SK-MEL-5 (cell line): ENCODE measurements at regions not wholly inside any gene's neighbourhood (a gene's known extent, or its start where the extent isn't known, plus 50 kb on each side); places are given as distances from the start of the nearest gene placed in this dataset.
A peak's percentile ranks its signal among the peaks of the same experiment; 100 is the strongest.
"Not testable (repeated sequence)": the region's sequence is repeated elsewhere in the genome, so short reads cannot be mapped to it uniquely, and the experiment has no call there.

Source experiments
- DNase-seq: peaks from one replicate; pipeline ENCODE4 v3.0.0-alpha.2; 2016; ENCODE audit warnings: low read depth, low spot score
- in situ Hi-C: cut with HindIII; loops from 2 replicates; pipeline ENCODE4 v1.10.0; 2016; ENCODE audit warnings: low sequenced_read_pairs, high pct_unique_total_duplicates, low pct_unique_long_range_greater_than_20kb

DNA sequence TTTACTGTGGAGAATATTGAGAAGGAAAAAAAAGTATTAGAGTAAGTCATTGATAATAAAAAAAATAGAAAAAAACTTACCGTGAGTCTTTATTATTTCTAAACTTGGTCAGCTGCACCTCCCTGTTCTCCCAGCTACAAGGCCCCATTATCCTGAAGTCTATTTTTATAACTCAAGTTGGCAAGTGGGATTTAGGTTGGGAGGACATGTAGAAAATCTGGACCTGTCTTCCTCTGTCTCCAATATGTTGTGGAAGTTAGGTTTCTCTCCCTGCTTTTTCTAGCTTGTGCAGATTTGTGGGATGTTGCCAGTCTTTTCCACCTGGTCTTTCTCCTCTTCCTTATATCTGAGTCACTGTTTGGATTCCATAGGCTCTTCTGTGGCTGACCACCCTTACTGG, 361.4 kb downstream of the HLX start:
- in situ Hi-C loops, result no loop called here

DNA sequence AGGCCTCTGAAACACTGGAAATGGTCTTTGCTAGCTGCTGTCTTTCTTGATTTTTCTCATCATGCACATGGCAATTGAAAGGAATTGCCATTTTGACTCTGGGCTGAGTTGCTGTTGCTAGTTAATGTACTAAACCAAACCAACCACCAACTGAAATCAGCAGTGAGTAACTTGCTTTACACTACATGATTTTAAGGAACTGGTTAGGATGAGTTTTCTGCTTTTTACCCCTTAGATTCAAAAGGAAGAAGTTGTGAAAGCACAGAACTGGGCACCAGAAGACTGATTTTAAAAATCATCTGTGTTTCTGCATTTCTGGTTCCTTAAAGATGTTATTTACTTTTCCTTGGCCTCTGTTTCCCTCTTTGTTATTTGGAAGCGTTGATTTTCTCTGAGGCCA, 361.9 kb downstream of the HLX start:
- no peak for DNase-seq
- in situ Hi-C loops, result no loop called here

More for the DNA sequence above, 361.4 kb downstream of the HLX start:
- no peak for DNase-seq

DNA sequence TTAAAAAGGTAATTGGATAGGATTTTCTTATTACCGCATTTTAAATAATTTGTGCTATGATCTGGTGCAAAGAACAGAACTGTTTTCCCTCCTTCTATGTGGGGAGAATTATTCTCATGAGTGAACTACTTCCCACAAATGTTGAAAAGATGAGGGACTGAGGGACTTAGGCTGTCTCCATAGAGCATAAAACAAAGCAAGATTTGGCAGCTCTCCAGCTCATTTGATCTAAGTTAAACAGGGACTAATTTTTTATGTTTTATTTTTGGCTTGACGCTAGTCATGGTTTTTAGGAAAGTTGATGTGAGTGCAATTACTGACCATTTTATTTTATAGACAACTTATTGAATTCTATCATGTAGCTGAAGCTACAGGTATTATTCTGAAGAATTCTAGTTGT, 362.3 kb downstream of the HLX start:
- in situ Hi-C loops, result no loop called here
- no peak for DNase-seq

- DNase-seq, result no peak
- in situ Hi-C loops, result no loop called here
Observed at GRCh38 chr1:221246067-221246466, 366.8 kb downstream of the HLX start.

- in situ Hi-C loops, result no loop called here
- DNase-seq, result no peak
Observed at GRCh38 chr1:221246628-221247415, 367.6 kb downstream of the HLX start.

- in situ Hi-C loops, result no loop called here
- DNase-seq, result no peak
Observed at GRCh38 chr1:221251580-221251979, 372.3 kb downstream of the HLX start.

DNA sequence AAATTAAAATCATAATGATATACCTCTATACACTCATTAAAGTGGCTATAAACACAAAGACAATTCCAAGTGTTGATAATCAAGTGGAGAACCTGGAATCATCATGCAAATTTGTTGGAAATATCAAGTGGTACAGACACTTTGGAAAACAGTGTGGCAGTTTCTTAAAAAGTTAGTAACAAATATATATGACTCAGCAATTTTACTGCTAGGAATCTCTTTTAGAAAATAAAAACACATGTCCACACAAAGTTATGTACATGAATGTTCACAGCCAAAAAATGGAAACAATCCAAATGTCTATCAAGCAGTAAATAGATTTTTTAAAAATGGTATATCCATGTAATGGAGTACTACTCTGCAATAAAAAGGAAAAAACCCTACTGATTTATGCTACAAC, 375.6 kb downstream of the HLX start:
- no peak for DNase-seq

GRCh38 chr1:221256773-221257172, 377.5 kb downstream of the HLX start:
- in situ Hi-C loops, result no loop called here
- DNase-seq, result no peak

More for the DNA sequence above, 375.6 kb downstream of the HLX start:
- in situ Hi-C loops, result no loop called here

DNA sequence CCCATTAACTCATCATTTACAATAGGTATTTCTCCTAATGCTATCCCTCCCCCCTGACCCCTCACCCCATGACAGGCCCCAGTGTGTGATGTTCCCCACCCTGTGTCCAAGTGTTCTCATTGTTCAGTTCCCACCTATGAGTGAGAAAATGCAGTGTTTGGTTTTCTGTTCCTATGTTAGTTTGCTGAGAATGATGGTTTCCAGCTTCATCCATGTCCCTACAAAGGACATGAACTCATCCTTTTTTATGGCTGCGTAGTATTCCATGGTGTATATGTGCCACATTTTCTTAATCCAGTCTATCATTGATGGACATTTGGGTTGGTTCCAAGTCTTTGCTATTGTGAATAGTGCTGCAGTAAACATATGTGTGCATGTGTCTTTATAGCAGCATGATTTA, 378.3 kb downstream of the HLX start:
- DNase-seq, in situ Hi-C loops: not testable (repeated sequence)

DNA sequence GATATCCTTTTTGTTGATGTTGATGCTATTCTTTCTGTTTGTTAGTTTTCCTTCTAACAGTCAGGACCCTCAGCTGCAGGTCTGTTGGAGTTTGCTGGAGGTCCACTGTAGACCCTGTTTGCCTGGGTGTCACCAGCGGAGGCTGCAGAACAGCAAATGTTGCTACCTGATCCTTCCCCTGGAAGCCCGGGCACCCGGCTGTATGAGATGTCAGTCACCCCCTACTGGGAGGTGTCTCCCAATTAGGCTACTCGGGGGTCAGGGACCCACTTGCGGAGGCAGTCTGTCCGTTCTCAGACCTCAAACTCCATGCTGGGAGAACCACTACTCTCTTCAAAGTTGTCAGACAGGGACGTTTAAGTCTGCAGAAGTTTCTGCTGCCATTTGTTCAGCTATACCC, 383.4 kb downstream of the HLX start:
- DNase-seq, in situ Hi-C loops: not testable (repeated sequence)

DNA sequence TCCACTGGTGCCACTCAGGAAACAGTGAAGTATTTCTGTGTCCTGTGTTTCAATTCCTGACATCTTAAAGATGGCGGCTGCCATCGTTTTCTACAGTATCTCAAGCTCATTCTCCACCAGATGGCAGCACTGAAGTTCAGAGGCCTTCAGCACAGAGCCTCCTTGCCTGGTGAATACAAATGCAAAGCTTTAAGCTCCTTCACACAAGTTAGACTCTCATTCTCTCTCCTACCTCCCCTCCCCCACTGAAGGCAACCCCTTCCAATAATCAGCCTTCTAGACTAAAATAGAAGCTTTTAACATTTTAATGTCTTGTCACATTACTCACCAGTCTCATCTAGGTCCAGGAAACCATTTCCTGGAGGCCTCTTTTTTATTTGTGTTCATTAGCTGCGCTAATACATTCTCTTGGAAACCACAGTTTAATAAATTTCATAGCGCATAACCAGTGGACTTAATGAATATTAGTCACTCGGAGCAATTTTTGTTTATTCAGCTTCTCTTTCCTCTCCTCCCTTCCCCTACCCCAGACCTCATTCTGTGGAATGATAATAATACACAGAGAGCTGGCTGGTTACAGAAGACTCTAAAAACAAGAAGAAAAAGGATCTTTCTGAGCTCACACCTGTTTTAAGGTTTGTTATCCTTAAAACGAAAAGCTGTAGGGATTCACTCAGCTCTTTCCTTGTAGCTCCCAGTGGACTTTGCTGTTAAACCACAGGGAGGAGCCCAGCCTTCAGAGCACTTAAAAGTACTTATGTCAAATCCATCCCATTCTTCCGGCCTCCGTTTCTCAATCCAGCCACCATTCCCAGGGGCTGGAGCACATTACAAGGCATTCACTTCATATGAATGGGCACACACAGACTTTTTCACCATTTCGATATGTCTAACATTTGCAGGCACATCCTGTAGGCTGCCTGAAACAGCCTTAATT, 384.9 kb downstream of the HLX start:
- in situ Hi-C loops, result no loop called here
- peak; percentile 92 for DNase-seq

- in situ Hi-C loops, result no loop called here
- DNase-seq, result no peak
Observed at GRCh38 chr1:221264848-221265247, 385.6 kb downstream of the HLX start.

DNA sequence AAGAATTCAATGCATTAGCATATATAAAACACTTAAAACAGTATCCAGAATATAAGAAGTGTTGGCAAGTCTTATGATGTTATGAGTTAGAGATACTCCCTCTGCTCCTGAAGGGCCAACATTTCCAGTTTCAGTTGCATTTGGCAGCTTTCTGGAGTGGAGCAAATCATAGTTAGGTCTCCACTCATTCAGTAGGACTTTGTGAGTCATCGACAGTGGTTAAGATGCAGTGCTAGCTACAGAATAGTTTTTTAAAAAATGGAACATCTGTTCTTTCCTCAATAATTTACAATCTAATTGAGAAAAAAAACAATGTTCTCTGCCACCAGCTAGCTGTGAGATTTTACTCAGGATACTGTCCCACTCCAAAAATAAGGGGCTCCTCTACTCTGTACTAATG, 389.1 kb downstream of the HLX start:
- in situ Hi-C loops, result no loop called here
- DNase-seq, result no peak

- in situ Hi-C loops, result loop anchor here (10.0 kb wide), 1 partner anchor 163 kb away; no protein-coding TSS in a partner anchor
- no peak for DNase-seq
Observed at GRCh38 chr1:221271701-221272100, 392.5 kb downstream of the HLX start.

DNA sequence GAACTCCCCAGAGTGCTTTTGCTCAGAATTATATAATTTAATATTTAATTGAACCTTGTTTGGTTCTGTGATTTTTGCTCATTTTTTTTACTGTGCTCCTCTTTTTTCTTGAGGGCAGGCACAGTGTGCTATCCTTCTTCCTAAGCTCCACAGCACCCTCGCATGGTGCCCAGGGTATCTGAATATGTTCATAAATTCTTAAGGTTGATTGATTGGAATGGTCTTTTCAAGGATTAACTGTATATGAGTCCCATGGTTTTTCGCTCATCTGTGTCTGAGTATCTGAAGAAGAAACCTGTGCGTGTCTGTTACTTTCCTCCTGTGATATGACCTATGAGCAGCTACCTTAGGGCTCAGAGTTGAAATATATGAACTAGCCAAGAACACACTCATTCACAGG, 393.7 kb downstream of the HLX start:
- peak; percentile 52 for DNase-seq

GRCh38 chr1:221274373-221274772, 395.1 kb downstream of the HLX start:
- in situ Hi-C loops, result loop anchor here (10.0 kb wide), 1 partner anchor 160 kb away; no protein-coding TSS in a partner anchor
- no peak for DNase-seq

More for the DNA sequence above, 393.7 kb downstream of the HLX start:
- in situ Hi-C loops, result loop anchor here (10.0 kb wide), 1 partner anchor 162 kb away; no protein-coding TSS in a partner anchor

GRCh38 chr1:221276896-221277409, 397.7 kb downstream of the HLX start:
- no peak for DNase-seq
- in situ Hi-C loops, result loop anchor here (10.0 kb wide), 1 partner anchor 158 kb away; no protein-coding TSS in a partner anchor

DNA sequence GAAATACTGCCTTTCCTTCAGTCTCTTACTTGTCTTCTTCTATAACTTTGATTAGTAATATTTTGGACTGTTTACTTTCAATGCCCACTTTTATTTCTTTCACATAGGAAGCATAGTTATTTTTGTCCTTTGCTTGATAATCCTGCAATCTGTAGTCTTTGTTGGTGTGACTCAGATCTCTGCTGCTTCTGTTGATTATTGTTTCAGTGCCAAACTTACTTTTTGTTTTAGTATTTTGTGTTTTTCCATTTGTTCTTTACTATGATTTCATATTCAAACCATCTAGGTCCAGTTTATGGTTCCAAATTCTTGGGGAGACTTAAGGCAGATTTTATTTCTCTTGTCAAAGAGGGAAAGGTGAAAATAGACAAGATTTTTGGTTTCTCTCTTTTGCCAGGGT, 399.9 kb downstream of the HLX start:
- DNase-seq, result no peak
- in situ Hi-C loops, result loop anchor here (10.0 kb wide), 1 partner anchor 156 kb away; no protein-coding TSS in a partner anchor
